HL-60 (cell line): ENCODE measurements at regions not wholly inside any gene's neighbourhood (a gene's known extent, or its start where the extent isn't known, plus 50 kb on each side); places are given as distances from the start of the nearest gene placed in this dataset.

Source experiments
- DNase-seq, 2 experiments: peaks; one replicate each; pipeline ENCODE4 v3.0.0-alpha.2; 2010 to 2020; ENCODE audit warnings: low read depth in 1 of 2, low spot score in 1 of 2
- H3K27ac ChIP-seq: fragments of 250-450 bp; sonication (Bioruptor Pico); replicated peaks from 2 replicates; pipeline ENCODE4 v1.5.1; 2020; ENCODE audit warnings: mild to moderate bottlenecking, moderate library complexity
- H3K27me3 ChIP-seq: fragments of 250-450 bp; sonication (Bioruptor Pico); 2 replicates; pipeline ENCODE4 v1.5.1; 2021; ENCODE audit warnings: mild to moderate bottlenecking, moderate library complexity; ENCODE audit not compliant: insufficient read depth, poor library complexity, severe bottlenecking
- H3K4me3 ChIP-seq: replicated peaks from 2 replicates; pipeline ENCODE4 v1.5.1; 2011; ENCODE audit warnings: mild to moderate bottlenecking, control low read depth, low read length; ENCODE audit not compliant: insufficient read depth
- CTCF ChIP-seq: IDR thresholded peaks from one replicate; pipeline ENCODE4 v1.5.1; 2011; ENCODE audit warnings: low read length, control low read depth, inconsistent platforms; ENCODE audit not compliant: insufficient read depth
- GABPA ChIP-seq: IDR thresholded peaks from 2 replicates; pipeline ENCODE4 v1.6.1; 2012; ENCODE audit warnings: low read depth
- POLR2AphosphoS5 ChIP-seq: IDR thresholded peaks from 2 replicates; pipeline ENCODE4 v1.6.1; 2012; ENCODE audit warnings: low read depth
- SPI1 ChIP-seq: IDR thresholded peaks from 2 replicates; pipeline ENCODE4 v1.6.1; 2012; ENCODE audit warnings: low read depth, mild to moderate bottlenecking, borderline replicate concordance
- TF ChIP-seq, protein P1 (sequence below): IDR thresholded peaks from 2 replicates; pipeline ENCODE4 v1.6.1; 2012; ENCODE audit warnings: low read depth; ENCODE audit not compliant: insufficient replicate concordance

DNA sequence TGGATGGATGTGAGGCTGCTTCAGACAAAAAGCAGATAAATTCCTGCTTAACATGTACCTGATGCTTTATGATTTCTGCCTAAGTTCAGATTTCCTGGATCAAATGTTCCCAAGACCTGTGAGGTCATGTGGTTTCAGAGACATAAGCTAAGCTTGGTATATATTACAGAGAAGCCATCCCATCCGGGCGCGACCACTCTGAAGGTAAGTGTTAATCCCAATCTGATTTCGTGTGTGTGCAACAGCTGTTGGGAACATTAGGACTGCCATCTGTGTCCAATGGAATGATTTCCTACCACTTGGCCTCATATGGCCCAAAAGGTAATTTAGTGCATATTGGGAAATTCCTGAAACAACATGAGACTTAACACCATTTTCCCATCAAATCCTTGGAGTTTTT, 199.1 kb downstream of the HS3ST3B1 start:
- Histone ChIP-seq H3K27me3 (no peaks in the 10 kb centered on the region), H3K27ac (no peak overlapping the region), H3K4me3 (no peak overlapping the region)
- TF ChIP-seq, protein P1, sequence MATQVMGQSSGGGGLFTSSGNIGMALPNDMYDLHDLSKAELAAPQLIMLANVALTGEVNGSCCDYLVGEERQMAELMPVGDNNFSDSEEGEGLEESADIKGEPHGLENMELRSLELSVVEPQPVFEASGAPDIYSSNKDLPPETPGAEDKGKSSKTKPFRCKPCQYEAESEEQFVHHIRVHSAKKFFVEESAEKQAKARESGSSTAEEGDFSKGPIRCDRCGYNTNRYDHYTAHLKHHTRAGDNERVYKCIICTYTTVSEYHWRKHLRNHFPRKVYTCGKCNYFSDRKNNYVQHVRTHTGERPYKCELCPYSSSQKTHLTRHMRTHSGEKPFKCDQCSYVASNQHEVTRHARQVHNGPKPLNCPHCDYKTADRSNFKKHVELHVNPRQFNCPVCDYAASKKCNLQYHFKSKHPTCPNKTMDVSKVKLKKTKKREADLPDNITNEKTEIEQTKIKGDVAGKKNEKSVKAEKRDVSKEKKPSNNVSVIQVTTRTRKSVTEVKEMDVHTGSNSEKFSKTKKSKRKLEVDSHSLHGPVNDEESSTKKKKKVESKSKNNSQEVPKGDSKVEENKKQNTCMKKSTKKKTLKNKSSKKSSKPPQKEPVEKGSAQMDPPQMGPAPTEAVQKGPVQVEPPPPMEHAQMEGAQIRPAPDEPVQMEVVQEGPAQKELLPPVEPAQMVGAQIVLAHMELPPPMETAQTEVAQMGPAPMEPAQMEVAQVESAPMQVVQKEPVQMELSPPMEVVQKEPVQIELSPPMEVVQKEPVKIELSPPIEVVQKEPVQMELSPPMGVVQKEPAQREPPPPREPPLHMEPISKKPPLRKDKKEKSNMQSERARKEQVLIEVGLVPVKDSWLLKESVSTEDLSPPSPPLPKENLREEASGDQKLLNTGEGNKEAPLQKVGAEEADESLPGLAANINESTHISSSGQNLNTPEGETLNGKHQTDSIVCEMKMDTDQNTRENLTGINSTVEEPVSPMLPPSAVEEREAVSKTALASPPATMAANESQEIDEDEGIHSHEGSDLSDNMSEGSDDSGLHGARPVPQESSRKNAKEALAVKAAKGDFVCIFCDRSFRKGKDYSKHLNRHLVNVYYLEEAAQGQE, result no peak
- TF ChIP-seq POLR2AphosphoS5, result no peak
- no peak for TF ChIP-seq SPI1
- DNase-seq, result no peak

- TF ChIP-seq, protein P1, result no peak
- no peak for TF ChIP-seq POLR2AphosphoS5
- TF ChIP-seq CTCF, result no peak
- TF ChIP-seq GABPA, result no peak
- TF ChIP-seq SPI1, result no peak
- no peak overlapping the region for H3K4me3 ChIP-seq
- no peak for DNase-seq
Measured at GRCh38 chr17:14498812-14499211, 197.9 kb downstream of the HS3ST3B1 start.

GRCh38 chr17:14494161-14494560, 193.3 kb downstream of the HS3ST3B1 start:
- no peak overlapping the region for H3K27ac ChIP-seq
- no peaks in the 10 kb centered on the region for H3K27me3 ChIP-seq
- no peak for DNase-seq
- H3K4me3 ChIP-seq, result no peak overlapping the region
- TF ChIP-seq, protein P1, result no peak
- TF ChIP-seq CTCF (no peak), POLR2AphosphoS5 (no peak), SPI1 (no peak)

More at GRCh38 chr17:14498812-14499211, 197.9 kb downstream of the HS3ST3B1 start:
- H3K27me3 ChIP-seq, result no peaks in the 10 kb centered on the region
- H3K27ac ChIP-seq, result no peak overlapping the region

DNA sequence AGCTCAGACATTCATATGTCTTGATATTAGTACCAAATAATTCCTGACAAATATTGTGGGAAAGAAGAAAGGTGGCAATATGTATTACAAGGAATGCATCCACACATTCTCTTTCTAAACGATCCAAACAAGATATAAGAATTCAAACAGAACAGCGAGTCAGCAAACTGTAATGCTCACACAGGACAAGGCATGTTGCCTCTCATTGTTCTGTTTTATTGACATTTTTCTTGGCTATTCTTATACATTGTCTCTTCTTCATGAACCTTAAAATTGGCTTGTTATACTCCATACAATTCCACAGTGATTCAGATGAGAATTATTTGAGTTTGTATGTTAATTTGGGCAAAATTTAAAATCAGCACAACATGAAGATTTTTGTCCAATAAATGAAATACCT, 189.1 kb downstream of the HS3ST3B1 start:
- no peaks in the 10 kb centered on the region for H3K27me3 ChIP-seq
- DNase-seq, result no peak
- H3K27ac ChIP-seq, result no peak overlapping the region
- TF ChIP-seq CTCF (no peak), SPI1 (no peak), GABPA (no peak), POLR2AphosphoS5 (no peak)
- TF ChIP-seq, protein P1, result no peak
- H3K4me3 ChIP-seq, result no peak overlapping the region
